Spleen (tissue), 7 donors: ENCODE measurements at regions not wholly inside any gene's neighbourhood (a gene's known extent, or its start where the extent isn't known, plus 50 kb on each side); places are given as distances from the start of the nearest gene placed in this dataset.

ENCODE experiments used
- CTCF ChIP-seq, 11 experiments: fragments of 200-600 bp in 7 of 11; fragments of 450-650 bp in 4 of 11; sonication (generic) in 4 of 11; IDR thresholded peaks in 8 of 11; conservative IDR thresholded peaks in 3 of 11; 1 replicate in 7 of 11; 2 replicates in 4 of 11; pipeline versions ENCODE4 v1.4.0 to v1.8.0; 2016 to 2021; ENCODE audit warnings: antibody characterized with exemption in 11 of 11, inconsistent platforms in 4 of 11, mild to moderate bottlenecking in 1 of 11
- POLR2A ChIP-seq, 3 donors: fragments of 450-650 bp; IDR thresholded peaks; one replicate each; pipeline ENCODE4 v1.5.1; 2017; ENCODE audit warnings: antibody characterized with exemption in 3 of 3, mild to moderate bottlenecking in 1 of 3
- POLR2AphosphoS5 ChIP-seq, 3 donors: sonication (generic); formaldehyde crosslinking; IDR thresholded peaks; one replicate each; pipeline ENCODE4 v1.5.1; 2017; ENCODE audit warnings: antibody characterized with exemption in 3 of 3
- donor health status: DM: no; HTN: no; CAD: no; lungs with moderate emphysema.
- donor health status: DM: no; HTN: no; CAD: no.
- donor health status: DM: no; HTN: no; CAD: no.

GRCh38 chr20:24366336-24367004 is 103.0 kb upstream of the SYNDIG1 start:
- no peak for TF ChIP-seq POLR2AphosphoS5 (IDR thresholded peaks at IDR 0.05)
- TF ChIP-seq CTCF (IDR thresholded peaks at IDR 0.05 in 8 of 11, conservative IDR thresholded peaks at IDR 0.05 in 3 of 11), result no peak
- no peak for TF ChIP-seq POLR2A (IDR thresholded peaks at IDR 0.05)
